Activated CD4-positive, alpha-beta T cell treated with anti-CD3 and anti-CD28 coated beads, Interleukin-2, amount 10 ng/mL, durations not matched to agents 7 days and 5 days (primary cell): ENCODE measurements at regions not wholly inside any gene's neighbourhood (a gene's known extent, or its start where the extent isn't known, plus 50 kb on each side); places are given as distances from the start of the nearest gene placed in this dataset.

Experiments used
- CTCF ChIA-PET: fragments of 350-600 bp; sonication (Branson Sonifier 250); formaldehyde crosslinking; loops from one replicate; lab custom pipeline; 2021; ENCODE audit warnings: antibody characterized with exemption; lab: Charles Lee
- POLR2A ChIA-PET: fragments of 350-600 bp; sonication (Branson Sonifier 250); formaldehyde crosslinking; loops from one replicate; lab custom pipeline; 2021; ENCODE audit warnings: antibody characterized with exemption; lab: Charles Lee
- DNase-seq: peaks from one replicate; pipeline ENCODE4 v3.0.0-alpha.2; 2020
- H3K27ac Mint-ChIP-seq: one replicate; pipeline ENCODE4 v1.8.0; 2021; ENCODE audit warnings: mild to moderate bottlenecking, moderate library complexity, mixed read lengths
- H3K27me3 Mint-ChIP-seq: one replicate; pipeline ENCODE4 v1.8.0; 2021; ENCODE audit warnings: mixed read lengths
- H3K36me3 Mint-ChIP-seq: one replicate; pipeline ENCODE4 v1.8.0; 2021; ENCODE audit warnings: low read depth, mixed read lengths
- H3K4me1 Mint-ChIP-seq: one replicate; pipeline ENCODE4 v1.8.0; 2021; ENCODE audit warnings: mixed read lengths
- H3K4me3 Mint-ChIP-seq: one replicate; pipeline ENCODE4 v1.8.0; 2021; ENCODE audit warnings: mild to moderate bottlenecking, moderate library complexity, mixed read lengths
- H3K9me3 Mint-ChIP-seq: one replicate; pipeline ENCODE4 v1.8.0; 2021; ENCODE audit warnings: mixed read lengths

- DNase-seq, result no peak
- no peaks in the 10 kb centered on the region for H3K9me3 Mint-ChIP-seq
- ChIA-PET POLR2A (no interaction called here), CTCF (no interaction called here)
- H3K4me3 Mint-ChIP-seq, result no peak overlapping the region
- no peak overlapping the region for H3K27ac Mint-ChIP-seq
- peaks cover 16% of the 10 kb centered on the region for H3K27me3 Mint-ChIP-seq
- H3K4me1 Mint-ChIP-seq, result peaks cover 6% of the 10 kb centered on the region
- no peaks in the 10 kb centered on the region for H3K36me3 Mint-ChIP-seq
Observed at GRCh38 chr7:28297801-28298459, 114.4 kb upstream of the CREB5 start.

- Mint-ChIP-seq H3K36me3 (no peaks in the 10 kb centered on the region), H3K9me3 (no peaks in the 10 kb centered on the region), H3K4me3 (no peak overlapping the region), H3K4me1 (no peaks in the 10 kb centered on the region), H3K27me3 (peaks cover 14% of the 10 kb centered on the region), H3K27ac (no peak overlapping the region)
- DNase-seq, result no peak
- ChIA-PET POLR2A (no interaction called here), CTCF (no interaction called here)
Observed at GRCh38 chr7:28298870-28299518, 113.3 kb upstream of the CREB5 start.

- H3K4me3 Mint-ChIP-seq, result no peak overlapping the region
- no peak for DNase-seq
- ChIA-PET POLR2A (no interaction called here), CTCF (no interaction called here)
- no peaks in the 10 kb centered on the region for H3K9me3 Mint-ChIP-seq
- no peak overlapping the region for H3K27ac Mint-ChIP-seq
- peaks cover 10% of the 10 kb centered on the region for H3K27me3 Mint-ChIP-seq
- H3K36me3 Mint-ChIP-seq, result no peaks in the 10 kb centered on the region
- H3K4me1 Mint-ChIP-seq, result no peaks in the 10 kb centered on the region
Observed at GRCh38 chr7:28299556-28299955, 112.8 kb upstream of the CREB5 start.

GRCh38 chr7:28300488-28300887 lies 111.8 kb upstream of the CREB5 start:
- ChIA-PET POLR2A (no interaction called here), CTCF (no interaction called here)
- DNase-seq, result no peak
- H3K27ac Mint-ChIP-seq, result no peak overlapping the region
- H3K27me3 Mint-ChIP-seq, result peaks cover 11% of the 10 kb centered on the region
- no peaks in the 10 kb centered on the region for H3K36me3 Mint-ChIP-seq
- no peak overlapping the region for H3K4me3 Mint-ChIP-seq
- no peaks in the 10 kb centered on the region for H3K4me1 Mint-ChIP-seq
- no peaks in the 10 kb centered on the region for H3K9me3 Mint-ChIP-seq

GRCh38 chr7:28301148-28301641 lies 111.1 kb upstream of the CREB5 start:
- Mint-ChIP-seq H3K36me3 (no peaks in the 10 kb centered on the region), H3K9me3 (no peaks in the 10 kb centered on the region), H3K4me3 (no peak overlapping the region), H3K4me1 (no peaks in the 10 kb centered on the region), H3K27me3 (peaks cover 9% of the 10 kb centered on the region), H3K27ac (no peak overlapping the region)
- DNase-seq, result no peak
- ChIA-PET CTCF (no interaction called here), POLR2A (no interaction called here)

- no peaks in the 10 kb centered on the region for H3K4me1 Mint-ChIP-seq
- H3K4me3 Mint-ChIP-seq, result no peak overlapping the region
- ChIA-PET POLR2A (no interaction called here), CTCF (no interaction called here)
- no peak for DNase-seq
- no peaks in the 10 kb centered on the region for H3K9me3 Mint-ChIP-seq
- H3K27ac Mint-ChIP-seq, result no peak overlapping the region
- H3K27me3 Mint-ChIP-seq, result peaks cover 6% of the 10 kb centered on the region
- no peaks in the 10 kb centered on the region for H3K36me3 Mint-ChIP-seq
Observed at GRCh38 chr7:28304290-28304689, 108.0 kb upstream of the CREB5 start.

- CTCF ChIA-PET, result no interaction called here
- Mint-ChIP-seq H3K4me3 (no peak overlapping the region), H3K27me3 (peaks cover 16% of the 10 kb centered on the region), H3K9me3 (no peaks in the 10 kb centered on the region), H3K4me1 (no peaks in the 10 kb centered on the region), H3K36me3 (no peaks in the 10 kb centered on the region), H3K27ac (no peak overlapping the region)
- DNase-seq, result no peak
- POLR2A ChIA-PET, result no interaction called here
Observed at GRCh38 chr7:28309704-28310459, 102.4 kb upstream of the CREB5 start.

GRCh38 chr7:28310460-28310848 lies 101.9 kb upstream of the CREB5 start:
- no peaks in the 10 kb centered on the region for H3K9me3 Mint-ChIP-seq
- peaks cover 15% of the 10 kb centered on the region for H3K27me3 Mint-ChIP-seq
- peaks cover under 1% of the 10 kb centered on the region for H3K4me1 Mint-ChIP-seq
- no peak overlapping the region for H3K4me3 Mint-ChIP-seq
- POLR2A ChIA-PET, result no interaction called here
- DNase-seq, result no peak
- H3K27ac Mint-ChIP-seq, result no peak overlapping the region
- CTCF ChIA-PET, result no interaction called here
- H3K36me3 Mint-ChIP-seq, result no peaks in the 10 kb centered on the region

GRCh38 chr7:28311670-28312069 lies 100.6 kb upstream of the CREB5 start:
- POLR2A ChIA-PET, result no interaction called here
- peaks cover 4% of the 10 kb centered on the region for H3K4me1 Mint-ChIP-seq
- H3K36me3 Mint-ChIP-seq, result no peaks in the 10 kb centered on the region
- H3K4me3 Mint-ChIP-seq, result no peak overlapping the region
- CTCF ChIA-PET, result no interaction called here
- DNase-seq, result no peak
- H3K27ac Mint-ChIP-seq, result no peak overlapping the region
- no peaks in the 10 kb centered on the region for H3K9me3 Mint-ChIP-seq
- peaks cover 21% of the 10 kb centered on the region for H3K27me3 Mint-ChIP-seq

GRCh38 chr7:28312948-28313347 lies 99.4 kb upstream of the CREB5 start:
- no peak overlapping the region for H3K4me3 Mint-ChIP-seq
- no peaks in the 10 kb centered on the region for H3K36me3 Mint-ChIP-seq
- ChIA-PET POLR2A (no interaction called here), CTCF (no interaction called here)
- H3K9me3 Mint-ChIP-seq, result no peaks in the 10 kb centered on the region
- peaks cover 21% of the 10 kb centered on the region for H3K27me3 Mint-ChIP-seq
- no peak for DNase-seq
- peaks cover 10% of the 10 kb centered on the region for H3K4me1 Mint-ChIP-seq
- H3K27ac Mint-ChIP-seq, result no peak overlapping the region

- ChIA-PET CTCF (no interaction called here), POLR2A (no interaction called here)
- Mint-ChIP-seq H3K36me3 (no peaks in the 10 kb centered on the region), H3K9me3 (no peaks in the 10 kb centered on the region), H3K27me3 (peaks cover 21% of the 10 kb centered on the region), H3K4me1 (peaks cover 10% of the 10 kb centered on the region), H3K4me3 (no peak overlapping the region), H3K27ac (no peak overlapping the region)
- no peak for DNase-seq
Observed at GRCh38 chr7:28314841-28315240, 97.5 kb upstream of the CREB5 start.

GRCh38 chr7:28315565-28316410 lies 96.5 kb upstream of the CREB5 start:
- DNase-seq, result no peak
- Mint-ChIP-seq H3K27ac (no peak overlapping the region), H3K9me3 (no peaks in the 10 kb centered on the region), H3K4me1 (peaks cover 10% of the 10 kb centered on the region), H3K27me3 (peaks cover 21% of the 10 kb centered on the region), H3K36me3 (no peaks in the 10 kb centered on the region), H3K4me3 (no peak overlapping the region)
- ChIA-PET CTCF (no interaction called here), POLR2A (no interaction called here)

- Mint-ChIP-seq H3K4me1 (peaks cover 10% of the 10 kb centered on the region), H3K36me3 (no peaks in the 10 kb centered on the region), H3K9me3 (no peaks in the 10 kb centered on the region), H3K27me3 (peaks cover 19% of the 10 kb centered on the region), H3K4me3 (no peak overlapping the region), H3K27ac (no peak overlapping the region)
- CTCF ChIA-PET, result no interaction called here
- POLR2A ChIA-PET, result no interaction called here
- DNase-seq, result no peak
Observed at GRCh38 chr7:28316489-28316888, 95.8 kb upstream of the CREB5 start.
